IPS-NIHi7 (cell line): ENCODE measurements at regions not wholly inside any gene's neighbourhood (a gene's known extent, or its start where the extent isn't known, plus 50 kb on each side); places are given as distances from the start of the nearest gene placed in this dataset.
"Not testable (repeated sequence)": the region's sequence is repeated elsewhere in the genome, so short reads cannot be mapped to it uniquely, and the experiment has no call there.

ENCODE experiments used
- DNase-seq: peaks from one replicate; pipeline ENCODE4 v3.0.0; 2012; ENCODE audit warnings: mixed read lengths; ENCODE audit errors: extremely low spot score

DNA sequence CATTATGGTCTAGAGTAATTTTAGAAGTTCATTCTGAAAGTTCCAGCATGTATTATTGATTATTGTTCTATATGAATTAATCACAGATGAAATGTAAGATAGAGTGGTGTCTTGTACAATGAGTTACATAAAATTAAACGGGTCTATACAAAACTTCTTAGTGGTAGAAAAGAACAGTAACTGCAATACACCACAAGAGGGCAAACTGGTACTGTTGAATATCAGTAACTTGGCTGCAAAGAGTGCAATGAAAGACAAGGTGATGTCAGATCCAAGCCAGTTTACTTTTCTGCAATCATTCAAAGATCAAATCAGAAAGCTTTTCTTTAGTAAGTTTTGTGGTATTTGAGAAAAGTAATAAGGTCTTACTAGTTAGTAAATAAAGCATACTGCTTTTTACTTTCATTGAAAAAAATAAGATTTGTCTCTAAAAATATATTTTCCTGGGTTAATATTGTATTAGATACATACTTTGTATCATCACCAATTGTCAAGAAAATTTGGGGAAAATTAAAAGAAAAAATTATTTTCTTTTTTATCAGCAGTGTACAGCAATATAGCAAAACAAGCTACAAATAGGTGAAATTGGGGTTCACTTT lies 66.4 kb upstream of the BTG3 start:
- DNase-seq: peak; percentile 61

GRCh38 chr21:17676930-17677329 lies 64.2 kb upstream of the BTG3 start:
- DNase-seq: not testable (repeated sequence)

GRCh38 chr21:17674106-17674505 lies 61.4 kb upstream of the BTG3 start:
- no peak for DNase-seq

GRCh38 chr21:17673261-17674020 lies 60.7 kb upstream of the BTG3 start:
- DNase-seq: no peak

GRCh38 chr21:17671733-17672132 lies 59.0 kb upstream of the BTG3 start:
- no peak for DNase-seq

DNA sequence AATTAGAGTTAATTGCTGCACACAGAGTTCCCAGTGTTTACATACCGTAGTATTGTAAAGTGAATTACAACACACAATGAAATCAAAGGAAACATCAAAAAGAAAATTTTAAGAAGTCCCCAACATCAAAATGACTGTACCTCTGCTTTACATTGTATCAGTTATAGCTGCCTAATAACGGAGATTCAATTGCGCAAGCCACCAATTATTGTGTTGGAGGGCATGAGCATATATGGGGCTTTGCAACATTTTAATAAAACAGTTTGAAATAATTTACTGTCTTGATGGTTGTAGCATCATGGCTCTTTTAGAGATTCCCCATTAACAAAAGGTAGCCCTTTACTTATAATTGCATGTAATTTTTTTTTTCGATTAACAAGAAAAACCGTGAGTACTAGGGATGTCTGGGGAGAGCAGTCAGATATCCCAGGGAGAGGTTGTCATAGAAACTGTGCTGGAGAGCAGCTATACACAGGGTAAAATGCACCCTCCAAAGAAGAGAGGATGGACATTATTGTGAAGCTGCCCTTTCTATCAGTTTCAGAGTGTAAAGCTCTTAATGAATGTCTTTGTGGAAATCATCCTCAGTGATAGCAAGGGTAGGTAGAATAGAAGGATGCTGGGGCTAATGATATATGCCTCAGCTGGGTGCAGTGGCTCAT lies 55.9 kb upstream of the BTG3 start:
- DNase-seq: no peak

DNA sequence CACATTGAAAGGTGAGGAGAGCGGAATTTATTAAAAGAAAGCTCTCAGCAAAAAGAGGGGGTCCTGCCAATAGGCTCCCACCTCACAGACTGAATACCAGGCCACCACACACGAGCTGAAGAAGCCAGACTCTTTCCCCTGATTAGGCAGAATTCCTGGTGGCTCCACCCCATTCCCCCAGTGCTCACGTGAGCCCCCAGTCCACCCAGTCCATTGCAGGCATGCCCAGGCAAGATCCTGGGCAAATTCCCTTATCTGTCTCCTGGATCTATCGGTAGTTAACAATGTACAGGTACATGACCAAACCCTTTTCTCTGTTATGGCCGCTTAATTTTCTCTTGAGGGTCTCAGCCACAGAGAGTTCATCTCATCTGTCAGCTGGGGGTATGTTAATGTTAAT lies 54.6 kb upstream of the BTG3 start:
- no peak for DNase-seq
